ENCODE measurements at regions not wholly inside any gene's neighbourhood (a gene's known extent, or its start where the extent isn't known, plus 50 kb on each side); places are given as distances from the start of the nearest gene placed in this dataset.

DNA sequence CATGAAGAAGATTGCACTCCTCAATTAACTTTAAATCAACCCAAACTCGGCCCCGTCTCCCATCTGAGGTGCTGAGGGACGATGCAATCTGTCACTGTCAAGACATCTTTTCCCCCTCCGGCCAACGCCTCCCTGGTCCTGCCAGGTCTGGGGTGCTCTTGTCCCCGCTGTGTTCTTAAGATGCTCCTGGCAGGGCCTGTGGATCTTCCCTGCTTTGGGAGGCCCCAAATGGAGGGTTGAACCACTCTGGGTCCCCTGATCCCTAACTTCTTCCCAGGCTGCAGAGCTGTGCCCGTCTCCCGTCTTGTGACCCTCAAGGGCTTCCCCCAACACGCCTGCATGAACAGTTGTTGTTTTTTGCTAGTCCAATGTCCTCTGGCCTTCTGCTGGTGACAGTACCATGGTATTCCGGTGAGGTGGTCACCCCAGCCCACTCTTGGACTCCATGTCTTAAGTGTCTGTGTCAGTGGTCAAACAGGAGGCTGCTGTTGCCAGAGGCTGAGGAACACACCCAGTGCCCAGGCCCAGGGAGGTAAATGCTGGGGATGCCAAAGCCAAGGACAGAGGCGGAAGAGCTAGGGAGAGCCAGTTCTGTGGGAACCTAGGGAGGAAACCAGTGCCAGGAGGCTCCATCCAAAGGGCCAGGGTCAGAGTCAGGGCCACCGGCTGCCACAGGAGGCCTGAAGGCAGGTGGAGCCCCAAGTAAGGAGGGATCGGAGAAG is 70.6 kb upstream of the SHANK2 start:
- Histone ChIP-seq H3K9ac (ENCODE audit: low read length) (no peak overlapping the region), H3K9me3 (ENCODE audit: control extremely low read depth in 1 of 3, control insufficient read depth in 2 of 3, insufficient read depth in 1 of 3, low read length in 2 of 3) (peaks cover 0 to 21% (median 4%) of the 10 kb centered on the region in 3 donors), H3K79me2 (ENCODE audit: control insufficient read depth, insufficient read depth, low read length) (no peaks in the 10 kb centered on the region), H3K4me3 (ENCODE audit: control extremely low read depth in 1 of 5, extremely low read depth in 1 of 5, insufficient read depth in 1 of 5, low read depth in 2 of 5, low read length in 4 of 5) (no peak overlapping the region), H3K4me2 (replicated peaks; ENCODE audit: low read depth, low read length, poor library complexity, severe bottlenecking) (no peak overlapping the region), H4K20me1 (ENCODE audit: control insufficient read depth, insufficient read depth, low read length, poor library complexity, severe bottlenecking) (no peaks in the 10 kb centered on the region), H3K4me1 (ENCODE audit: control insufficient read depth in 2 of 2, insufficient read depth in 2 of 2, low read length in 2 of 2) (no peaks in the 10 kb centered on the region), H2AFZ (ENCODE audit: insufficient read depth, low read depth, low read length, poor library complexity, severe bottlenecking) (no peak overlapping the region), H3K36me3 (replicated peaks in 1 of 2; ENCODE audit: control extremely low read depth in 1 of 2, control insufficient read depth in 1 of 2, extremely low read depth in 1 of 2, insufficient read depth in 2 of 2, low read length in 1 of 2) (no peaks in the 10 kb centered on the region), H3K27me3 (replicated peaks in 1 of 4; ENCODE audit: control extremely low read depth in 1 of 4, control insufficient read depth in 3 of 4, insufficient read depth in 4 of 4, low read length in 3 of 4) (peaks cover 0 to 2% (median 0%) of the 10 kb centered on the region in 4 experiments), H3K27ac (ENCODE audit: low read length in 2 of 2) (no peak overlapping the region)
- peaks cover 5% of the 10 kb centered on the region for H3K9me3 Mint-ChIP-seq (ENCODE audit: insufficient read depth)
- intact Hi-C loops (cut with micrococcal nuclease): no loop called here
- CTCF ChIA-PET: no interaction called here
- H3K27me3 Mint-ChIP-seq: peaks cover 21% of the 10 kb centered on the region
- ATAC-seq (ENCODE audit: low read depth) (no peak), DNase-seq (no peak)
- 88% methylated on average over 13 of the region's 13 CpGs for WGBS (ENCODE audit: insufficient coverage)
- no peak overlapping the region for H3K4me3 Mint-ChIP-seq
- POLR2A ChIA-PET: no interaction called here
- no peaks in the 10 kb centered on the region for H3K4me1 Mint-ChIP-seq
- TF ChIP-seq, protein P1, sequence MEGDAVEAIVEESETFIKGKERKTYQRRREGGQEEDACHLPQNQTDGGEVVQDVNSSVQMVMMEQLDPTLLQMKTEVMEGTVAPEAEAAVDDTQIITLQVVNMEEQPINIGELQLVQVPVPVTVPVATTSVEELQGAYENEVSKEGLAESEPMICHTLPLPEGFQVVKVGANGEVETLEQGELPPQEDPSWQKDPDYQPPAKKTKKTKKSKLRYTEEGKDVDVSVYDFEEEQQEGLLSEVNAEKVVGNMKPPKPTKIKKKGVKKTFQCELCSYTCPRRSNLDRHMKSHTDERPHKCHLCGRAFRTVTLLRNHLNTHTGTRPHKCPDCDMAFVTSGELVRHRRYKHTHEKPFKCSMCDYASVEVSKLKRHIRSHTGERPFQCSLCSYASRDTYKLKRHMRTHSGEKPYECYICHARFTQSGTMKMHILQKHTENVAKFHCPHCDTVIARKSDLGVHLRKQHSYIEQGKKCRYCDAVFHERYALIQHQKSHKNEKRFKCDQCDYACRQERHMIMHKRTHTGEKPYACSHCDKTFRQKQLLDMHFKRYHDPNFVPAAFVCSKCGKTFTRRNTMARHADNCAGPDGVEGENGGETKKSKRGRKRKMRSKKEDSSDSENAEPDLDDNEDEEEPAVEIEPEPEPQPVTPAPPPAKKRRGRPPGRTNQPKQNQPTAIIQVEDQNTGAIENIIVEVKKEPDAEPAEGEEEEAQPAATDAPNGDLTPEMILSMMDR (IDR thresholded peaks at IDR 0.05): no peak
- no peak for TF ChIP-seq EZH2 (IDR thresholded peaks at IDR 0.05; ENCODE audit: borderline replicate concordance, insufficient read depth, low read depth, low read length, poor library complexity, severe bottlenecking)
- no peak overlapping the region for H3K27ac Mint-ChIP-seq

DNA sequence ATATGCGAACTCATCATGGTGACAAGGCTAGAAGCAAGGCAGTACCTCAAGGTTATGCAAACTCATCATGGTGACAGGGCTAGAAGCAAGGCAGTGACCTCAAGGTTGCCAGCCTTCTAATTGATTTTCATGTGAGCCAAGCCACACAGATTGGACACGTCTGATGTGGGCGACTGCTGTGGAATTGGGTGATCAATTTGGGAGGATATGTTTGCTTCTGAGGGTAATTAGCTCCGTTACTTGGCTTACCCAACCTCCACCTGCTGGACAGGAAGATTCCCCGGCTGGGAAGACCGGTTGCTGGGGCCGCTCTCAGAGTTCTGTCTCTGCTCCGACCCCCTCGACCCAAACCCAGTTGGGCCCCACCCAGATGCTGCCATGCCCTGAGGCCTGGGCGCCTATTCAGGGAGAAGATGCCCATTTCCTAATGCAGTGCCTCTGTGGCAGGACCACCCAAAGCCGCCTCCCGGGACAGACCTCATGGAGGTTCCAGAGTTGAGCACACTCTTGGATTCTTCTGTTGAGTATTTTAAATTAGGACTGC is 69.9 kb upstream of the SHANK2 start:
- Histone ChIP-seq H3K27ac (ENCODE audit: low read length in 2 of 2) (no peak overlapping the region), H3K4me1 (ENCODE audit: control insufficient read depth in 2 of 2, insufficient read depth in 2 of 2, low read length in 2 of 2) (no peaks in the 10 kb centered on the region), H3K9ac (ENCODE audit: low read length) (no peak overlapping the region), H3K79me2 (ENCODE audit: control insufficient read depth, insufficient read depth, low read length) (no peaks in the 10 kb centered on the region), H3K9me3 (ENCODE audit: control extremely low read depth in 1 of 3, control insufficient read depth in 2 of 3, insufficient read depth in 1 of 3, low read length in 2 of 3) (peaks cover 2 to 21% (median 7%) of the 10 kb centered on the region in 3 donors), H3K36me3 (replicated peaks in 1 of 2; ENCODE audit: control extremely low read depth in 1 of 2, control insufficient read depth in 1 of 2, extremely low read depth in 1 of 2, insufficient read depth in 2 of 2, low read length in 1 of 2) (no peaks in the 10 kb centered on the region), H3K4me2 (replicated peaks; ENCODE audit: low read depth, low read length, poor library complexity, severe bottlenecking) (no peak overlapping the region), H2AFZ (ENCODE audit: insufficient read depth, low read depth, low read length, poor library complexity, severe bottlenecking) (no peak overlapping the region), H3K4me3 (ENCODE audit: control extremely low read depth in 1 of 5, extremely low read depth in 1 of 5, insufficient read depth in 1 of 5, low read depth in 2 of 5, low read length in 4 of 5) (no peak overlapping the region), H3K27me3 (replicated peaks in 1 of 4; ENCODE audit: control extremely low read depth in 1 of 4, control insufficient read depth in 3 of 4, insufficient read depth in 4 of 4, low read length in 3 of 4) (peaks cover 0 to 2% (median 0%) of the 10 kb centered on the region in 4 experiments), H4K20me1 (ENCODE audit: control insufficient read depth, insufficient read depth, low read length, poor library complexity, severe bottlenecking) (no peaks in the 10 kb centered on the region)
- WGBS (ENCODE audit: insufficient coverage): 93% methylated on average over 10 of the region's 12 CpGs
- Mint-ChIP-seq H3K4me1 (no peaks in the 10 kb centered on the region), H3K4me3 (no peak overlapping the region), H3K27me3 (peaks cover 21% of the 10 kb centered on the region), H3K27ac (no peak overlapping the region), H3K9me3 (ENCODE audit: insufficient read depth) (peaks cover 5% of the 10 kb centered on the region)
- CTCF ChIA-PET: no interaction called here
- POLR2A ChIA-PET: no interaction called here
- ATAC-seq (ENCODE audit: low read depth): no peak
- TF ChIP-seq, protein P1 (IDR thresholded peaks at IDR 0.05): no peak
- TF ChIP-seq EZH2 (IDR thresholded peaks at IDR 0.05; ENCODE audit: borderline replicate concordance, insufficient read depth, low read depth, low read length, poor library complexity, severe bottlenecking): no peak
- intact Hi-C loops (cut with micrococcal nuclease): no loop called here
- DNase-seq: no peak

Data from B cell (primary cell).